ENCODE measurements at regions not wholly inside any gene's neighbourhood (a gene's known extent, or its start where the extent isn't known, plus 50 kb on each side); places are given as distances from the start of the nearest gene placed in this dataset.

DNA sequence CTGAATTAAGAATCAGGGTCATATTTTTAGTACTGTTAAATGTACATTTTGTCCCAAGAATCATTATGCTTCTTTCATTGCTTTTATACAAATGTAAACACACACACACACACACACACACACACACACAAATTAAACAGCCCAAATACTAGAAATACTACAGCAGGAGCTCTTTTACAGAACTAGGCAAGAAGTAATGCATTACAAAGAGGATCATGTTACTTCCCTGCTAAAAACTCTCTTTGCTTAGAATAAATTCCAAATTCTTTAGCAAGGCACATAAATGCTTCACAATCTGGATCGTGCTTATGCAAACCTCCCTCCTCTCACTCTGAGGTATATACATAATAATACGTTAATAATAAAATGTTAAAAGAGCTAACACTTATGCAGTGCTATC is 720.4 kb upstream of the ADGRL4 start:
- peak overlapping the region in 1 of 2 experiments; percentile 34; a peak in 1 of 4 replicates for H3K4me2 ChIP-seq (ENCODE audit: insufficient read depth in 1 of 2, low read depth in 2 of 2, low read length in 2 of 2)
- no peak overlapping the region for H4K91ac ChIP-seq (replicated peaks; ENCODE audit: insufficient read length, low read length)
- no peak overlapping the region for H2AFZ ChIP-seq (ENCODE audit: low read length)
- WGBS, 2 experiments (ENCODE audit: extremely low coverage in 1 of 2, insufficient coverage in 1 of 2, insufficient read length in 1 of 2, insufficient replicate concordance in 2 of 2, low coverage in 1 of 2, low lambda C conversion rate in 2 of 2, missing lambda C conversion rate in 1 of 2): 48% methylated on average over 2 of the region's 2 CpGs; no CpG with 5 or more reads in 1 of the 2 experiments
- no peaks in the 10 kb centered on the region for H3K79me1 ChIP-seq (ENCODE audit: low read depth, low read length)
- no peak overlapping the region for H3K27ac ChIP-seq (ENCODE audit: low read depth, low read length)
- FAIRE-seq: no peak
- H3K23me2 ChIP-seq (ENCODE audit: low read depth, low read length): no peaks in the 10 kb centered on the region
- H2BK20ac ChIP-seq (ENCODE audit: low read length): no peak overlapping the region
- DNase-seq (ENCODE audit: low read depth in 1 of 2, low spot score in 2 of 2): no peak
- ChIA-PET CTCF (ENCODE audit: partially characterized antibody) (no interaction called here), POLR2A (ENCODE audit: partially characterized antibody) (no interaction called here)
- H3K4ac ChIP-seq (replicated peaks; ENCODE audit: insufficient read length, low read depth, low read length): no peak overlapping the region
- H2BK12ac ChIP-seq (ENCODE audit: low read depth, low read length): no peak overlapping the region
- H3K56ac ChIP-seq (replicated peaks; ENCODE audit: insufficient read length, low read depth, low read length): no peak overlapping the region
- H3K79me2 ChIP-seq (ENCODE audit: control insufficient read depth in 1 of 2, insufficient read depth in 2 of 2, low read length in 2 of 2): no peaks in the 10 kb centered on the region
- no peaks in the 10 kb centered on the region for H3K36me3 ChIP-seq (ENCODE audit: control insufficient read depth in 2 of 4, insufficient read depth in 4 of 4, low read length in 3 of 4)
- no peaks in the 10 kb centered on the region for H3K27me3 ChIP-seq (replicated peaks in 1 of 4; ENCODE audit: control insufficient read depth in 3 of 4, extremely low read depth in 1 of 4, insufficient read depth in 3 of 4, low read length in 3 of 4)
- no peak overlapping the region for H3K18ac ChIP-seq (ENCODE audit: extremely low read depth, low read length)
- H2BK15ac ChIP-seq (ENCODE audit: low read length): no peak overlapping the region
- H3K4me1 ChIP-seq (replicated peaks in 1 of 4; ENCODE audit: control insufficient read depth in 3 of 4, insufficient read depth in 4 of 4, low read length in 3 of 4): peaks cover 0 to 8% (median 2%) of the 10 kb centered on the region in 4 experiments; a peak in 3 of 7 replicates
- no peak overlapping the region for H3K23ac ChIP-seq (ENCODE audit: insufficient read length)
- no peak overlapping the region for H4K5ac ChIP-seq (ENCODE audit: insufficient read length, low read depth, low read length)
- H4K8ac ChIP-seq (ENCODE audit: extremely low read depth, insufficient read depth, low read length): no peak overlapping the region
- H2BK5ac ChIP-seq (ENCODE audit: low read depth, low read length): no peak overlapping the region
- no peak overlapping the region for H2AK5ac ChIP-seq (ENCODE audit: low read depth, low read length)
- H4K20me1 ChIP-seq (replicated peaks in 1 of 2; ENCODE audit: control insufficient read depth in 1 of 2, insufficient read depth in 2 of 2, low read length in 2 of 2): no peaks in the 10 kb centered on the region
- no peak overlapping the region for H3K14ac ChIP-seq (ENCODE audit: insufficient read length)
- H2BK120ac ChIP-seq (replicated peaks; ENCODE audit: low read depth, low read length): no peak overlapping the region
- no peak overlapping the region for H3K9ac ChIP-seq (replicated peaks in 1 of 4; ENCODE audit: extremely low read depth in 1 of 4, low read depth in 3 of 4, low read length in 3 of 4)
- H3K4me3 ChIP-seq (ENCODE audit: extremely low read depth in 1 of 4, insufficient read depth in 2 of 4, low read depth in 3 of 4, low read length in 4 of 4): no peak overlapping the region
- H3K9me3 ChIP-seq (ENCODE audit: insufficient read depth in 2 of 2, low read depth in 1 of 2, low read length in 1 of 2): no peaks in the 10 kb centered on the region
- TF ChIP-seq MAFK (IDR thresholded peaks at IDR 0.05; ENCODE audit: low read depth, low read length) (no peak), EGR1 (IDR thresholded peaks at IDR 0.05; ENCODE audit: borderline replicate concordance, low read depth, low read length) (no peak), YY1 (IDR thresholded peaks at IDR 0.05; ENCODE audit: low read depth, low read length) (no peak)

Measured in H1 (cell line).